IMR-90 (cell line): ENCODE measurements at regions not wholly inside any gene's neighbourhood (a gene's known extent, or its start where the extent isn't known, plus 50 kb on each side); places are given as distances from the start of the nearest gene placed in this dataset.

ENCODE experiments used
- BHLHE40 ChIP-seq: fragments of 150-350 bp; IDR thresholded peaks from 2 replicates; pipeline ENCODE4 v1.6.1; 2016; ENCODE audit warnings: mild to moderate bottlenecking, low read depth, low read length
- CEBPB ChIP-seq: IDR thresholded peaks from 2 replicates; pipeline ENCODE4 v1.6.1; 2012; ENCODE audit warnings: low read depth, low read length, improper control_type of control experiment
- CTCF ChIP-seq: conservative IDR thresholded peaks from 2 replicates; pipeline ENCODE4 v1.5.1; 2012; ENCODE audit warnings: mild to moderate bottlenecking, low read depth, low read length, improper control_type of control experiment
- MXI1 ChIP-seq: IDR thresholded peaks from 2 replicates; pipeline ENCODE4 v1.6.1; 2012; ENCODE audit warnings: low read depth, mild to moderate bottlenecking, low read length, moderate library complexity, borderline replicate concordance
- NFE2L2 ChIP-seq: fragments of 150-350 bp; IDR thresholded peaks from 2 replicates; pipeline ENCODE4 v1.6.1; 2016; ENCODE audit warnings: low read depth, mild to moderate bottlenecking, low read length
- POLR2A ChIP-seq: IDR thresholded peaks from 2 replicates; pipeline ENCODE4 v1.6.1; 2012; ENCODE audit warnings: mild to moderate bottlenecking, low read depth, low read length
- RAD21 ChIP-seq: IDR thresholded peaks from 2 replicates; pipeline ENCODE4 v1.6.1; 2012; ENCODE audit warnings: low read length, improper control_type of control experiment
- RFX5 ChIP-seq: IDR thresholded peaks from 2 replicates; pipeline ENCODE4 v1.8.0; 2012; ENCODE audit warnings: low read depth, mild to moderate bottlenecking, low read length, moderate library complexity
- SMC3 ChIP-seq: fragments of 150-350 bp; IDR thresholded peaks from 2 replicates; pipeline ENCODE4 v1.6.1; 2016; ENCODE audit warnings: low read depth, mild to moderate bottlenecking, antibody characterized with exemption, low read length, moderate library complexity
- TF ChIP-seq, protein P1 (sequence below): fragments of 150-350 bp; IDR thresholded peaks from 2 replicates; pipeline ENCODE4 v1.6.1; 2017; ENCODE audit warnings: mild to moderate bottlenecking, antibody characterized with exemption, low read length, low read depth
- TF ChIP-seq, protein P2 (sequence below): fragments of 150-350 bp; IDR thresholded peaks from 2 replicates; pipeline ENCODE4 v1.6.1; 2016; ENCODE audit warnings: low read depth, mild to moderate bottlenecking, low read length, moderate library complexity, borderline replicate concordance

DNA sequence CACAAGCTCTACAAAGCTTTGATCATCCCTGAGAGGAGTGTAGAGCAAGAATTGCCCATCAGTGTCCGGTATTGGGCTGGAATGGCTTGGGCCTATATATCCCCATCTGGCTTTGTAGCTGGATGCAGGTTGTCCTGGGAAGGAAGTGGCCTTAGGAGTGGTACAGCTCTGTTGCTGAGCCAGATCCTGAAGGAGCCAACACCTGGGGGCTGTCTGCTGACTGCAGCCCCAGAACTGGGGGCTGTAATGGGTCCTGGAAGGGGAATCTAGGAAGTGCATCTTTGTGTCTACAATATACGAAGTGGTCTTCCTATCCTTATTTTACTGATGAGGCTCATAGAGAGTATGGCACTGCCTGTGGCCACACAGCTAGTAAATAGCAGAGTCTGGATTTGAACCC lies 145.9 kb downstream of the CDC5L start:
- TF ChIP-seq CTCF, result no peak
- no peak for TF ChIP-seq POLR2A
- TF ChIP-seq NFE2L2, result no peak
- TF ChIP-seq RAD21, result no peak
- TF ChIP-seq BHLHE40, result no peak
- no peak for TF ChIP-seq SMC3
- no peak for TF ChIP-seq RFX5
- no peak for TF ChIP-seq MXI1
- no peak for TF ChIP-seq CEBPB
- TF ChIP-seq, protein P1, sequence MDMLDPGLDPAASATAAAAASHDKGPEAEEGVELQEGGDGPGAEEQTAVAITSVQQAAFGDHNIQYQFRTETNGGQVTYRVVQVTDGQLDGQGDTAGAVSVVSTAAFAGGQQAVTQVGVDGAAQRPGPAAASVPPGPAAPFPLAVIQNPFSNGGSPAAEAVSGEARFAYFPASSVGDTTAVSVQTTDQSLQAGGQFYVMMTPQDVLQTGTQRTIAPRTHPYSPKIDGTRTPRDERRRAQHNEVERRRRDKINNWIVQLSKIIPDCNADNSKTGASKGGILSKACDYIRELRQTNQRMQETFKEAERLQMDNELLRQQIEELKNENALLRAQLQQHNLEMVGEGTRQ, result no peak
- TF ChIP-seq, protein P2, sequence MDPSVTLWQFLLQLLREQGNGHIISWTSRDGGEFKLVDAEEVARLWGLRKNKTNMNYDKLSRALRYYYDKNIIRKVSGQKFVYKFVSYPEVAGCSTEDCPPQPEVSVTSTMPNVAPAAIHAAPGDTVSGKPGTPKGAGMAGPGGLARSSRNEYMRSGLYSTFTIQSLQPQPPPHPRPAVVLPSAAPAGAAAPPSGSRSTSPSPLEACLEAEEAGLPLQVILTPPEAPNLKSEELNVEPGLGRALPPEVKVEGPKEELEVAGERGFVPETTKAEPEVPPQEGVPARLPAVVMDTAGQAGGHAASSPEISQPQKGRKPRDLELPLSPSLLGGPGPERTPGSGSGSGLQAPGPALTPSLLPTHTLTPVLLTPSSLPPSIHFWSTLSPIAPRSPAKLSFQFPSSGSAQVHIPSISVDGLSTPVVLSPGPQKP, result no peak
